K562 (cell line): ENCODE measurements at regions not wholly inside any gene's neighbourhood (a gene's known extent, or its start where the extent isn't known, plus 50 kb on each side); places are given as distances from the start of the nearest gene placed in this dataset.
"Not testable (repeated sequence)": the region's sequence is repeated elsewhere in the genome, so short reads cannot be mapped to it uniquely, and the experiment has no call there.

Source experiments
- ATAC-seq: fragments of 200-7000 bp; cut with Tn5 transposase; 3 replicates; pipeline ENCODE4 v1.9.1; 2020; ENCODE audit warnings: moderate library complexity
- BruUV-seq: library from RNA; stranded (reverse); fragments of 400-500 nt; replicated peaks from 2 replicates; lab custom pipeline; 2021; lab: Mats Ljungman, UMichigan
- CTCF ChIA-PET: fragments of 300-600 bp; formaldehyde crosslinking; extraction: SDS; loops from one replicate; lab custom pipeline; 2021; ENCODE audit warnings: low intra/inter-chr PET ratio; lab: Yijun Ruan, JAX
- POLR2A ChIA-PET: fragments of 300-600, 350-650 bp; sonication (Branson Sonifier 250); formaldehyde crosslinking; extraction: SDS; loops from one replicate; lab custom pipeline; 2021; ENCODE audit warnings: antibody characterized with exemption, inconsistent platforms; lab: Yijun Ruan, JAX
- DNase-seq, 4 experiments: peaks; one replicate each; pipeline versions ENCODE4 v3.0.0 to v3.0.0-alpha.2; 2011 to 2018; ENCODE audit warnings: low spot score in 3 of 4, mixed read lengths in 3 of 4; ENCODE audit errors: extremely low read depth in 1 of 4
- FAIRE-seq: peaks from 2 replicates; lab custom pipeline; 2011; peaks lifted over from hg19 to GRCh38; lab: Jason Lieb, UNC
- H2AFZ ChIP-seq: 2 replicates; pipeline ENCODE4 v1.6.0; 2011; ENCODE audit warnings: low read depth, low read length, control low read depth, inconsistent platforms
- H3K27ac ChIP-seq: fragments of 200-600 bp; 3 replicates; pipeline ENCODE4 v1.8.0; 2011; ENCODE audit warnings: low read depth, mild to moderate bottlenecking, control low read depth, inconsistent platforms, low read length, moderate library complexity, mixed read lengths; ENCODE audit errors: extremely low read depth
- H3K27me3 ChIP-seq, 2 experiments: fragments of 300-600 bp in 1 of 2; 2 replicates in 1 of 2; 3 replicates in 1 of 2; pipeline versions ENCODE4 v1.6.0 to v1.8.0; 2011; ENCODE audit warnings: inconsistent platforms in 2 of 2, low read length in 2 of 2, mild to moderate bottlenecking in 1 of 2, mixed read lengths in 1 of 2, moderate library complexity in 1 of 2; ENCODE audit not compliant: control insufficient read depth in 2 of 2, insufficient read depth in 2 of 2
- H3K36me3 ChIP-seq: fragments of 300-600 bp; 3 replicates; pipeline ENCODE4 v1.8.0; 2011; ENCODE audit warnings: mild to moderate bottlenecking, low read length, inconsistent platforms; ENCODE audit not compliant: control insufficient read depth, insufficient read depth
- H3K4me1 ChIP-seq, 2 experiments: fragments of 200-600 bp in 1 of 2; replicated peaks in 1 of 2; 2 replicates in 1 of 2; 3 replicates in 1 of 2; pipeline versions ENCODE4 v1.5.1 to v1.8.0; 2011; ENCODE audit warnings: inconsistent platforms in 2 of 2, low read length in 2 of 2, mild to moderate bottlenecking in 1 of 2, mixed read lengths in 1 of 2, moderate library complexity in 1 of 2; ENCODE audit not compliant: control insufficient read depth in 2 of 2, insufficient read depth in 2 of 2
- H3K4me2 ChIP-seq: 2 replicates; pipeline ENCODE4 v1.6.1; 2011; ENCODE audit warnings: low read length, control low read depth, inconsistent platforms, mixed read lengths; ENCODE audit not compliant: insufficient read depth
- H3K4me3 ChIP-seq: fragments of 200-600 bp; sonication (generic), shearing (Covaris generic); 2 replicates; pipeline ENCODE4 v1.5.1; 2016; ENCODE audit warnings: control low read depth, inconsistent platforms
- H3K79me2 ChIP-seq: fragments of 200-600 bp; 3 replicates; pipeline ENCODE4 v1.8.0; 2011; ENCODE audit warnings: low read length, inconsistent platforms; ENCODE audit not compliant: control insufficient read depth, insufficient read depth
- H3K9ac ChIP-seq, 2 experiments: 2 replicates each; pipeline versions ENCODE4 v1.6.0 to v1.6.1; 2011; ENCODE audit warnings: low read depth in 2 of 2, low read length in 2 of 2, control low read depth in 1 of 2, inconsistent platforms in 1 of 2, mild to moderate bottlenecking in 1 of 2, mixed read lengths in 1 of 2; ENCODE audit not compliant: insufficient read depth in 1 of 2
- H3K9me1 ChIP-seq: one replicate; pipeline ENCODE4 v1.6.0; 2011; ENCODE audit warnings: inconsistent platforms, mild to moderate bottlenecking, low read length, moderate library complexity; ENCODE audit not compliant: control insufficient read depth, insufficient read depth
- H3K9me3 ChIP-seq: replicated peaks from 2 replicates; pipeline ENCODE4 v1.5.1; 2011; ENCODE audit warnings: low read depth, low read length, inconsistent platforms; ENCODE audit not compliant: control insufficient read depth, insufficient read depth
- H4K20me1 ChIP-seq: replicated peaks from 2 replicates; pipeline ENCODE4 v1.6.1; 2011; ENCODE audit warnings: low read length, inconsistent platforms, mixed read lengths; ENCODE audit not compliant: control insufficient read depth, insufficient read depth
- WGBS: fragments of 100-300 bp; shearing (Covaris generic); methylation state at CpG from one replicate; pipeline ENCODE4 v1.1.6; 2016; ENCODE audit warnings: low coverage, mixed read lengths; ENCODE audit not compliant: insufficient coverage; ENCODE audit errors: missing lambda C conversion rate; 5-methylcytosine and 5-hydroxymethylcytosine counted together
- in situ Hi-C: fragments of 300-500 bp; cut with MboI; formaldehyde crosslinking; loops from 4 replicates; pipeline ENCODE4 v1.15.0; 2018; ENCODE audit warnings: inconsistent platforms, mixed read lengths
- intact Hi-C: fragments of 100-400 bp; cut with micrococcal nuclease; formaldehyde crosslinking; loops from 2 replicates; pipeline ENCODE4 v1.14.2; 2022

- H3K36me3 ChIP-seq, H3K27me3 ChIP-seq, ATAC-seq, H3K4me3 ChIP-seq, intact Hi-C loops, DNase-seq, H3K27ac ChIP-seq, BruUV-seq, in situ Hi-C loops, POLR2A ChIA-PET, H3K9ac ChIP-seq, H2AFZ ChIP-seq, H3K4me2 ChIP-seq, H3K9me1 ChIP-seq, FAIRE-seq, H4K20me1 ChIP-seq, H3K9me3 ChIP-seq, H3K4me1 ChIP-seq, H3K79me2 ChIP-seq, CTCF ChIA-PET: not testable (repeated sequence)
- WGBS: 28% methylated on average over 11 of the region's 19 CpGs
Observed at GRCh38 chr4:67381406-67381804, 163.9 kb downstream of the CENPC start.

DNA sequence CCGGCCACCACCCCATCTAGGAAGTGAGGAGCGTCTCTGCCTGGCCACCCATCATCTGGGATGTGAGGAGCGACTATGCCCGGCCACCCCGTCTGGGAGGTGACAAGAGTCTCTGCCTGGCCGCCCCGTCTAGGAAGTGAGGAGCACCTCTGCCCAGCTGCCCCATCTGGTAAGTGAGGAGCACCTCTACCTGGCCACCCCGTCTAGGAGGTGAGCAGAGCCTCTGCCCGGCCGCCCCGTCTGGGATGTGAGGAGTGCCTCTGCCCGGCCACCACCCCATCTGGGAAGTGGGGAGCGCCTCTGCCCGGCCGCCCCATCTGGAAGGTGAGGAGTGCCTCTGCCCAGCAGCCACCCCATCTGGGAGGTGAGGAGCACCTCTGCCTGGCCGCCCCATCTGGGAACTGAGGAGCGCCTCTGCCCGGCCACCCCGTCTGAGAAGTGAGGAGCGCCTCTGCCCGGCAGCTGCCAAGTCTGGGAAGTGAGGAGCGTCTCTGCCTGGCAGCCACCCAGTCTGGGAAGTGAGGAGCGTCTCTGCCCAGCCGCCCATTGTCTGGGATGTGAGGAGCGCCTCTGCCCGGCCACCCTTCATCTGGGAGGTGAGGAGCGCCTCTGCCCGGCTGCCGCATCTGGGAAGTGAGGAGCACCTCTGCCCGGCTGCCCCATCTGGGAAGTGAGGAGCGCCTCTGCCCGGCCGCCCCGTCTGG lies 164.4 kb downstream of the CENPC start:
- H2AFZ ChIP-seq, H3K79me2 ChIP-seq, H3K9me3 ChIP-seq, intact Hi-C loops, H3K4me1 ChIP-seq, DNase-seq, H3K36me3 ChIP-seq, CTCF ChIA-PET, H3K27ac ChIP-seq, ATAC-seq, H3K9me1 ChIP-seq, POLR2A ChIA-PET, H3K4me3 ChIP-seq, H3K9ac ChIP-seq, H3K27me3 ChIP-seq, H4K20me1 ChIP-seq, H3K4me2 ChIP-seq, FAIRE-seq, in situ Hi-C loops, BruUV-seq: not testable (repeated sequence)
- 35% methylated on average over 22 of the region's 34 CpGs for WGBS
